Left renal pelvis (tissue), 4 donors: ENCODE measurements at regions not wholly inside any gene's neighbourhood (a gene's known extent, or its start where the extent isn't known, plus 50 kb on each side); places are given as distances from the start of the nearest gene placed in this dataset.
"Not testable (repeated sequence)": the region's sequence is repeated elsewhere in the genome, so short reads cannot be mapped to it uniquely, and the experiment has no call there.

Experiments
- DNase-seq, 4 donors: peaks; one replicate each; pipeline ENCODE4 v3.0.0-alpha.2; 2013; ENCODE audit warnings: low read depth in 4 of 4, low spot score in 3 of 4

- DNase-seq = not testable (repeated sequence)
These were observed 53.6 kb upstream of the PLGLB1 start for GRCh38 chr2:87075054-87075790.

DNA sequence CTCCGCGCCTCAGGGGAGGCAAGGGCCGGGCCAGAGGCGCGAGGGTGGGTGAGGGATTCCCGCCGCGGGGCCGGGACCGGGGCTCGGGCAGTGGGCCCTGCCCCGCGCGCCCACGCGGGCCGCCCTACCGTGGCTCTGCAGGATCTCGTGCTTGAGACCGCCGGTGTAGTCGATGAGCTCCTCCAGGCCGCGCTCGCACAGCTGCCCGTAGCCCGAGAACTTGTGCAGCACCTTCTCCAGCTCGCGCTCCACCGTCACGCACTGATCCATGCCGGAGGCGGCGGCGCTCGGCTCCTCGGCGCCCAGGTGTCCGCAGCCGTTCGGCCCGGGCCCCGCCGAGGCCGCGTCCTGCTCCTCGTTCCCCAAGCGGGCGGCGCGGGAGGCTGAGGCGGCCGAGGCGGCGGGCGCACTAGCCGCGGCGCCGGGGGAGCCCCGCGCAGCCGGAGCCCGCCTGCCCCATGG lies 54.2 kb upstream of the PLGLB1 start:
- not testable (repeated sequence) for DNase-seq

DNA sequence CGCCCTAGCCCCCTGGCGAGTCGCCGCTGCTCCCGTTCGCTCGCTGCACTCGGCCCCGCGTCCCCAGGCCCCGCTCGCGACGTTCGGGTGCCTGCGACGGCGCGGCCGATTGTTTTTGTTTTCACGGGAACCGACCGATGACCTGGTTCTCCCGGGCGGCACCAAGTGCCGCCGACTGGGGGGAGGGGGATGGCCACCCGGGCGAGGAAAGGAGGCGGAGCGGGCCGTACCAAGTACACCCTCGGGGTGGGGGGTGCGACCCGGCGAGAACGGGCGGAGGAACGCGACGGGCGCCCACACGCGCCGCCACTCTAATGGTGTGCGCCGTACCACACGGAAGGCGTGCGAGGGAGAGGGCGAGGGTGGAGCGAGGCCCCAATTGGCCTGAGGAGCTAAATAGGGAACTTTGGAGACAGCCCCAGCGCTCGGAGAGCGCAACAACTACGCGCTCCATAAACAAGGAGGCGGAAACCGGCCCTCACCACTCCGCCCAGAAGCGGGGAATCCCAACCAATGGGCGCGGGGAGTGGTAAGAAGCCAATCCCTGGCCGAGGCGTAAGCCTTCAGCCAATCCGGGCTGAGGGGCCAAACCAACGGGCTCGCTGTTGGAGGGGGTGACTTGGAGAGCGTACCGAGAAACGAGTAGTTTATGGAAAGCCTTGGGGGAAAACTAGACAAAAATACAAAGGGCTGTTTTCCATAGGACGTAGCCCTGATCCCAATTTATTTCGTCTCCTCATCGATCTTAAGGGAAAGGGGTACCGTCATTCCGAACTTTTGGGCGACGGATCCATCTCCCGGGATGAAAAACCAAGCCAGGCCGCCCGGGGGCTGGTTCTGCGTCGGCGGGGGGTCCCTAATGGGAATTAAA lies 54.8 kb upstream of the PLGLB1 start:
- peak in 3 of 4 donors; percentile 68 to 73 (median 69) for DNase-seq

DNA sequence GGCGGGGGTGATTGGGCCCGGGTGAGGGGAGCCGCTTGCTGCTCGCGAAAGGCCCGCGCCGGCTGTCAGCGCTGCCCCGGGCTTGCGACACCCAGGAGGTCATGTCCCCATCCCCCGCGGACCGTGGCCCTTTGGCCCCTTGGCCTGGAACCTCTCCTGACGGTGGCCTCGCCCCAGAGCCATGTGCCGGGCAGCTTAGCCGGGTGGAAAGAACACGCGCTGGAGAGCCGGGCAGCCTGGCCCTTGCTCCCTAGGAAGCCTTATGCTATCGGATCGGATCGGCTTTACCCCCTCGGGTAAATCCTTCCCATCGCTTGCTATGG lies 55.4 kb upstream of the PLGLB1 start:
- DNase-seq = not testable (repeated sequence)

GRCh38 chr2:87081727-87082126 lies 60.1 kb upstream of the PLGLB1 start:
- not testable (repeated sequence) for DNase-seq

GRCh38 chr2:87088079-87088478 lies 66.4 kb upstream of the PLGLB1 start:
- not testable (repeated sequence) for DNase-seq

DNA sequence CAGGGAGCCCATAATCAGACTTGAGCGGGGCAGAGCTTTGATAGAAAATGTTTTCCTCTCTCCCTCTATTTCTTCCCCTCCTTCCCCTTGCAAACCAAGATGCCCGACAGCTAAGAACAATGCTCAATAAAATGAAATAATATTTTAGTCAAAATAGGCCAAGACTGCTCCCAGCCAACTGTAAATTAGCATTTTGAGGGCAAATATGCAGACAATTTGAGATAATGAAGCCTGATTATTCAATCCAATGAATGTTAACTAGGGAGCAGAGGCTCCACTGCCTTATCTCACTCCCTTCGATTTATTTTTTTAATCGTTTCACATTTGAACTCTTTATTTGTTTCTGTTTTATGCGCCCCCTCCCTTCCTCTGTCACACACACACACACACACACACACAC lies 67.8 kb upstream of the PLGLB1 start:
- not testable (repeated sequence) for DNase-seq

DNA sequence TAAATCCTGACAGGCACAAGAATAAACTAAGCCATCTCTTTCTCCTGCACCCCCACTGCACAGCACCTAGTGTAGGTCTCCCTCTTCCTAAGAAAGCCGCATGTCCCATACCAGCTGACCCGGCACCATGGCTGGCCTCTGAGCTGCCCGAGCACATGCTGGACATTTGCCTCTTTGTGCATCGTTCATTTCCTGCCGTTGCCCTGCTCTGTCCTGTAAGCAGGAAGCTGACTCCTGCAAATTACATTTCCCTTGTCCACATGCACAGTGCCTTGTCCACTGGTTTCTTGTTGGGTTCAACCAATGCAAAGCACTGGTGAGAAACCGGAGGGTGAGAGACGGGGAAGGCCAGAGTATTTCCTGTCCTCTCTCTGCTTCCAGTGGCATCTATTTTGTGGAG lies 71.6 kb upstream of the PLGLB1 start:
- not testable (repeated sequence) for DNase-seq

- not testable (repeated sequence) for DNase-seq
These were observed 72.4 kb upstream of the PLGLB1 start for GRCh38 chr2:87093937-87094529.

DNA sequence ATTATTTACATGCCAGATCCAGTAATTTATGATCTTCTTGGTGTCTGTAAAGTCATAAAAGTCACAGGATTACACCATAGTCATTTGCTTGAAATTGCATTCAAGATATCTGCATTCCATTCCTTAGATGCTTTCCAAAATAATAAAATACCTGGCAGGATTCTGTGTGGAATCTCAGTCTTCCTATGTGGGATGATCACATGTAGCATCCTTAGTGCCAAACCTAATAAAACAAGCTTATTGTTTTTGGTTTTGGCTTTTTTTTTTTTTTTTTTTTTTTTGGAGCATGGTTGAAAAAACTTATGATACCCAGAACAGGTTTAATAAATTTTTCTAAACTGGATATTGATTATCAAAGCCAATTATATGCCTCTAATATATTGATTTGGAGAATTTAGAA lies 74.2 kb upstream of the PLGLB1 start:
- not testable (repeated sequence) for DNase-seq

GRCh38 chr2:87128761-87129553 lies 107.3 kb upstream of the PLGLB1 start:
- DNase-seq = not testable (repeated sequence)

GRCh38 chr2:87132577-87132976 lies 110.9 kb upstream of the PLGLB1 start:
- DNase-seq = not testable (repeated sequence)

DNA sequence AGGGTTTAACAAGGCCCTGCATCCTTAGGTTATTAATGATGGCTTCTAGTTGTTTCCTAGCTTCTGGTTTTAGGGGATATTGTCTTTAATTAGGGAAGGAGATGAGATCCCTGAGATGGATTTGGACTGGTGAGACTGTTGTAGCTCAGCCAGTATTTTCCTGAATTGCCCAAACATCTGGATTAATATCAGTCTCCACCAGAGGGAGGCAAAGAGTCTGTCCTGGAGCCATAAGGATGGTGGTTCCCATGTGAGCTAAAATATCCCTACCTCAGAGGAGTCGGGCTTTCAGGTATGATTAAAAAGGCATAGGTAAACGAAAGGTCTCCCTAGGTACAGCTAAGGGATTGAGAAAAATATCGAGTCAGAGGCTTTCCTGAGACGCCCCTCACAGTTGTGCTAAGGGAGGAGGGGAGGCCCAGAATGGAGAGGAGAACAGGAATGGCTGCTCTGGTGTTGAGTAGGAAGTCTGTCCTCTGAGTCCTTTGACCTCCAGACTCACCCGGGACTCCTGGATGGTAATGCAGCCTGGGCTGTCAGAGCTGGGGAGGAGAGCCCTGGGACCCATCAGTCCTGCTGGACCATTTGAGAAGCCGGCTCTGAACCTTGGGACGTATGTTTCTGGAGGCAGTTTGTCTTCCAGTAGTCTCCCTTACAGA lies 130.3 kb upstream of the PLGLB1 start:
- DNase-seq = not testable (repeated sequence)

DNA sequence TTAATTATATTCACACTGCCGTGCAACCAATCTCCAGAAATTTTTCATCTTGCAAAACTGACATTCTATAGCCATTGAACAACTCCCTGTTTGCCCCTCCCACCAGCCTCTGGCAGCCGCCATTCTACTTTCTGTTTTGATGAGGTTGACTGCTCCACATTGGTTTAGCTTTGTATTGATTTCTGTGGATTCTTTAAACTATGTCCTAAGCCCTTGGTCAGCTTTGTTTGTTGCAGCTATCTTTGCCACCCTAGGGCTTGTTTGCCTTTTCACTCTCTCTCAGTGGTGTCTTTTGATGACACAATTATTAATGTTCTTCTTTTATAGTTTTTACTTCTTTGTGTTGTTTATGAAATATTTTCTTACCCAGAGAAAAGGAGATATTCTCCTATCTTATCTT lies 152.8 kb upstream of the PLGLB1 start:
- DNase-seq = not testable (repeated sequence)

GRCh38 chr2:87183373-87183772 lies 161.7 kb upstream of the PLGLB1 start:
- DNase-seq = not testable (repeated sequence)

DNA sequence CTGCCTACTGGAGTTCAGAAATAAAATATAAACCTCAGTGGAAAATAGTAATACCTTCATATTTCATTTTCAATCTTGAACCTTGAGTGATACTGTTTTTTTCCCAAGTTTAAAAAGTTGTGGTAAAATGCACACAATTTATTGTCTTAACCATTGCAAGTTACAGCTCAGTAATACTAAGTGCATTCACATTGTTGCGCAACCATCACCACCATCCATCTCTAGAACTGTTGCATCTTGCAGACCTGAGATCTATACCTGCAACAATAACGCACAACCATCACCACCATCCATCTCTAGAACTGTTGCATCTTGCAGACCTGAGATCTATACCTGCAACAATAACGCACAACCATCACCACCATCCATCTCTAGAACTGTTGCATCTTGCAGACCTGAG lies 162.6 kb upstream of the PLGLB1 start:
- DNase-seq = not testable (repeated sequence)

DNA sequence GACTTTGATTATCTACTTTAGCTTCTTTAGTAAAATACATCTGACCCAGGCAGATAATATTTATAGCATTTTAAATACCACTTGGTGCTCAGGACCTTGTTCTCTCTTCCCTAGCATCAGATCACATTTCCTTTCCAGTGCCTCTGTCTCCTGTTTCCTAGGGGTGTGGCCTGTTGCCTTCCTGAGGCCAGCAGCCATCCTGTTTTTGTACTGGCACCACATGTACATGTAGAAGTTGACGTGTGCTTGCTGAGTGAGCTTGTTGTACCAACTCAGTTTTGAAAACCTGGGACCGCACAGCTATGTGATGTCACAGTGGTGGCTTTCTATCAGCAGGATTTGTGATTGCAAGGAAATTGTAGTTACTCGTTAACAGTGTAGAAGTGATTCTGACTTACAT lies 167.6 kb upstream of the PLGLB1 start:
- not testable (repeated sequence) for DNase-seq

DNA sequence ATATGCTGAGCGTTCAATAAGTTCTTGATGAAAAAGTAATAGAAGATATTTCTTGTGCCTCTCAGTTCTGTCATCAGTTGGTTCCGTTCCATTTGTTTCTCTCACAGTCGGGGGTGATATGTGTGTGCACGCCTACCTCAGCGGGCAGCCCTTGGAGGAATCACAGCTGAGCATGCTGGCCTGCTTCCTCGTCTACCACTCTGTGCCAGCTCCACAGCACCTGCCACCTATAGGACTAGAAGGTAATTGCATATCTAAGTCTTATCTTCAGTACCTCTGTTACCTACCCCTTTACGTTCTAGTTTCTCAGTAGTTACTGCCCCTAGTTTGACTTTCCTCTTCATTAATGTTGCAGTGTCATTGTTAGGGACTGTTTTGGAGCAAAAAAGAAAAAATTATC lies 171.7 kb upstream of the PLGLB1 start:
- DNase-seq = not testable (repeated sequence)

DNA sequence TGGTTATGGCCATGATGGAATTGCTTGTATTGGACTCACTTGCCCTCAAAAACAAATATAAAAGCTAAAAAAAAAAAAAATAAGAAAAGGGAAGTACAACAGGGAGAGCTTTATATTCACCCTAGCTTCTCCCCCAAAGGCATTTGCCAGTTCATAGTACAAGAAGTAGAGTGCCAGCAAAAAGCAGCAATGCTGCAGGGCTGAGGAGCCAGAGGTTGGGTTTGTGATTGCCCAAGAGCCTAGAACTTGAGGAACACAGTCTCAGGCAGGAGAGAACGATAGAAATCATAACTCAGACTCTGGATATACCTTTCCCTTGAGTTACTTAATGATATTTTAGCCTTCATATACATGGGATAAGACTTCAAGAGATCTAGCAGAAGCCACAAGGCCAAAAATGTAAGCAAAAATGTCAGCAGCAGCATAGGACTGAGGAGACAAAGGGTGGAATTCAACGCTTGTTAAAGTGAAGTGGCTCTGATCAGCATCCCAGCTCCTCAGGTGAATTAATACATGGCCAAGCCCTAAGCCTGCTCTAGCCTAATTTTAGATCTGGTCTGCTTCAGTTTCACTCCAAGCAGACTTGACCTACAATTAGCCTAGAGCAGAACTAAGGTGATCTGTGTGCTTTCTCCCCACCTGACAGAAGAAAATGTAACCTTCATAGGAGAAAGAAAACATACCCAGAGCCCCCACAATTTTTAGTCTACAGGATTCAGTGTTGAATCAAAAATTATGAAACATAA lies 172.8 kb upstream of the PLGLB1 start:
- DNase-seq = not testable (repeated sequence)
